HG03571 (cell line): ENCODE measurements at regions not wholly inside any gene's neighbourhood (a gene's known extent, or its start where the extent isn't known, plus 50 kb on each side); places are given as distances from the start of the nearest gene placed in this dataset.

ENCODE experiments used
- ATAC-seq: cut with Tn5 transposase; IDR thresholded peaks from one replicate; pipeline ENCODE4 v1.9.1; 2021; ENCODE audit not compliant: unreplicated experiment

GRCh38 chr19:29371251-29372090 lies 154.3 kb upstream of the VSTM2B start:
- ATAC-seq = no peak

- no peak for ATAC-seq
Observed at GRCh38 chr19:29372091-29372415, 153.7 kb upstream of the VSTM2B start.

- ATAC-seq = no peak
Observed at GRCh38 chr19:29372461-29372860, 153.3 kb upstream of the VSTM2B start.

GRCh38 chr19:29372921-29373797 lies 152.6 kb upstream of the VSTM2B start:
- no peak for ATAC-seq

GRCh38 chr19:29375429-29376119 lies 150.2 kb upstream of the VSTM2B start:
- ATAC-seq = no peak

- no peak for ATAC-seq
Observed at GRCh38 chr19:29376855-29377354, 148.9 kb upstream of the VSTM2B start.

GRCh38 chr19:29378126-29378525 lies 147.7 kb upstream of the VSTM2B start:
- ATAC-seq = no peak

GRCh38 chr19:29378543-29379080 lies 147.2 kb upstream of the VSTM2B start:
- no peak for ATAC-seq

GRCh38 chr19:29379257-29380021 lies 146.4 kb upstream of the VSTM2B start:
- ATAC-seq = no peak

- no peak for ATAC-seq
Observed at GRCh38 chr19:29380581-29380980, 145.2 kb upstream of the VSTM2B start.

- no peak for ATAC-seq
Observed at GRCh38 chr19:29381353-29382203, 144.2 kb upstream of the VSTM2B start.

- no peak for ATAC-seq
Observed at GRCh38 chr19:29383696-29384095, 142.1 kb upstream of the VSTM2B start.

- ATAC-seq = no peak
Observed at GRCh38 chr19:29384656-29385055, 141.1 kb upstream of the VSTM2B start.

GRCh38 chr19:29385191-29385795 lies 140.5 kb upstream of the VSTM2B start:
- ATAC-seq = no peak

- ATAC-seq = no peak
Observed at GRCh38 chr19:29386970-29387369, 138.8 kb upstream of the VSTM2B start.

GRCh38 chr19:29387586-29387985 lies 138.2 kb upstream of the VSTM2B start:
- ATAC-seq = no peak

- no peak for ATAC-seq
Observed at GRCh38 chr19:29389495-29389894, 136.3 kb upstream of the VSTM2B start.

- no peak for ATAC-seq
Observed at GRCh38 chr19:29390742-29391141, 135.1 kb upstream of the VSTM2B start.

GRCh38 chr19:29393915-29394460 lies 131.8 kb upstream of the VSTM2B start:
- ATAC-seq = no peak
